ENCODE measurements at regions not wholly inside any gene's neighbourhood (a gene's known extent, or its start where the extent isn't known, plus 50 kb on each side); places are given as distances from the start of the nearest gene placed in this dataset.

GRCh38 chr3:19093084-19093483, 55.2 kb upstream of the KCNH8 start:
- DNase-seq (ENCODE audit: low read depth, low spot score), result no peak

DNA sequence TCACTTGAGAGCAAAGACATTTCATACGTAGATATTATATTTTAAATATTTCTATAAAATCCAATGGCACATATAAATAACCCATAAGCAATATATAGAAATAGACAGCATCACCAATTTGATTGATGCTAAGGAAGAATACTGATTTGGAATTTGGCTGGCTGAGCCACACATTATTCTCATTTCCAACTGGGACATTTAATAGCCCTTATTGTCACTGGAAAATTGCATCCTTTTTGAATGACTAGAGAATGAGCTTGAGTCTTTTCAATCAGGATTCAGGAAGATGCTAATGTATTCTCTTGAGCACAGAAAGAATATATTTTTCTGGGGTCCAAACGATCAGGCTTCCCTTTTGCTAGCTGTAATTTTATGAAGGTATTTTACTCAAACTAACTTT, 70.9 kb upstream of the KCNH8 start:
- DNase-seq (ENCODE audit: low read depth, low spot score), result no peak

GRCh38 chr3:19075037-19075436, 73.3 kb upstream of the KCNH8 start:
- DNase-seq (ENCODE audit: low read depth, low spot score), result no peak

DNA sequence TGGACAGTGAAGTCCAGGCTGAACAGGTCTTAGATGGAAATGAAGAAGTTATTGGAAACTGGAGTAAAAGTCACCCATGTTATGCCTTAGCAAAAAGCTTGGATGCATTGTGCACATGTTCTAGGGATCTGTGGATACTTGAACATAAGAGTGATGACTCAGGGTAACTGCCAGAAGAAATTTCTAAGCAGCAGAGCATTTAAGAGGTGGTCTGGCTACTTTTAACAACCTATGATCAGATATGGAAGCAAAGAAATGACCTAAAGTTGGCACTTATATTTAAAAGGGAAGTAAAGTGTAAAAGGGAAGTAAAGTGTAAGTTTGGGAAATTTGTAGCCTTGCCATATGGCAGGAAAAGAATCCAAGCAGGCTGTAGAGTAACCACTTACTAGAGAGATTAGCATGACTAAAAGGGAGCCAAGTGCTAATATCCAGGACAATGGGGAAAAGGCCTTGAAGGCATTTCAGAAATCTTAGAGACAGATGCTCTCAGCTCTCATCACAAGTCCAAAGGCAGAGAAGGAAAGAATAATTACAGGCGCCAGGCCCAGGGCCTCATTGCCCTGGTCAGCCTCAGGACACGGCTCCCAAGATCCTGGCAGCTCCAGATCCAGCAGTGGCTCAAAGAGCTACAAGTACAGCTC, 73.9 kb upstream of the KCNH8 start:
- DNase-seq (ENCODE audit: low read depth, low spot score), result no peak

DNA sequence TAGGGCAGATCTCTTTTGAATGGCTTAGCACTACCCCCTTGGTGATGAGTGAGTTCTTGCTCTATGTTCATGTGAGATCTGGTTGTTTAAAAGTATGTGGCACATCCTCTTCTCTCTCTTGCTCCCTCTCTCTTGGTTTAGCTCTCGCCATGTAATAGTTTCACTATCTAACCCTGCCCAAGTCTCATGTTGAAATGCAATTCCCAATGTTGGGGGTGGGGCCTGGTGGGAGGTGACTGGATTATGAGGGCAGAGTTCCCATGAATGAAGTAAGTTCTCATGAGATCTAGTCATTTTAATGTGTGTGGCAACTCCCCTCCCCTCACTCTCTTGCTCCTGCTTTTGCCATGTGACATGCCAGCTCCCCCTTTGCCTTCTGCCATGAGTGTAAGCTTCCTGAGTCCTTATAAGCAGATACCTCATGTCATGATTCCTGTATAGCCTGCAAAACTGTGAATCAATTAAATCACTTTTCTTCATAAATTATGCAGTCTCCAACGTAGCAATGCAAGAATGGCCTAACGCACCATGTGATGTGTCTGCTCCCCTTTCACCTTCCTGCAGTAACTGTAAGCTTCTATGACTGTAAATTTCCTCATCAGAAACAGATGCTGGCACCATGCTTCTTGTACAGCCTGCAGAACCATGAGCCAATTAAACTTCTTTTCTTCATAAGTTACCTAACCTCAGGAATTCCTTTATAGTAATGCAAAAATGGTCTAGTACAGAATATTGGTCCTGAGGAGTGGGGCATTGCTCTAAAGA, 74.8 kb upstream of the KCNH8 start:
- no peak for DNase-seq (ENCODE audit: low read depth, low spot score)

GRCh38 chr3:19070325-19070724, 78.0 kb upstream of the KCNH8 start:
- DNase-seq (ENCODE audit: low read depth, low spot score), result no peak

DNA sequence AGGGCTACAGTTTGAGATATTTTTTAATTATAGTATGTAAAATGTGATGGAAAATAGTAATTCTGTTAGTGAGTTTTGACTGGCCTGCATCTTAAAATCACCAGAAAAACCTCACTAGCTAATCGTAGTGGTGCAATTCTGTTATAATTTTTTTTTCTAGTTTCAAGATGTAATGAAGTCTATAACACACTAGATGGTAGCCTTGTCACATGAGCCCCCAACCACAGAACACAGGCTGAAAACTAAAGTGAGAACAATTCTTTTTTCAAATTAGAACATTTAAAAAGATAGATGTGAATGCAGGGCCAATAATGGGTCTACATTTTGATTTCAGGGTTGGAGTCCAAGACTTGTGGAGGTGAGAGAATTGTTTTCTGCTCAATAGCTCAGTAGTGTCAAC, 83.3 kb upstream of the KCNH8 start:
- no peak for DNase-seq (ENCODE audit: low read depth, low spot score)

DNA sequence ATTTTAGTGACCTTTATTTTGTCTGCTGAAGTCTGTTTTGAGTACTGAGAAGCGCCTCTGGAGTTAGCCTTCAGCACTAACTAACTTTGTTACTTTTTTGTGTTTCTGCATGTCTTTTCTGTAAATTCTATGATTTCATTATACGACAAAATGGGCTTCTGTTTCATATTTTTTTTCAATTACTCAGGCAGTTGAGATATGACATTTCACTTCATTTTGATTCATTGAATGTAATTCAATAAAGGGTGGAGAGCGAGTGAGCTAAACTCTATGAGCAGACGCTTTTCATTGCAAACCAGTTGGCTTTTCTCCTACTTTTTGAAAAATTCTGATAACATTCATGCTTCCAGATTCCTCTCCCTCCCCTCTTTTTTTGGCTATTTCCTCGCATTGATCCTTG, 84.4 kb upstream of the KCNH8 start:
- DNase-seq (ENCODE audit: low read depth, low spot score), result no peak

- DNase-seq (ENCODE audit: low read depth, low spot score), result no peak
Observed at GRCh38 chr3:19060404-19060803, 87.9 kb upstream of the KCNH8 start.

DNA sequence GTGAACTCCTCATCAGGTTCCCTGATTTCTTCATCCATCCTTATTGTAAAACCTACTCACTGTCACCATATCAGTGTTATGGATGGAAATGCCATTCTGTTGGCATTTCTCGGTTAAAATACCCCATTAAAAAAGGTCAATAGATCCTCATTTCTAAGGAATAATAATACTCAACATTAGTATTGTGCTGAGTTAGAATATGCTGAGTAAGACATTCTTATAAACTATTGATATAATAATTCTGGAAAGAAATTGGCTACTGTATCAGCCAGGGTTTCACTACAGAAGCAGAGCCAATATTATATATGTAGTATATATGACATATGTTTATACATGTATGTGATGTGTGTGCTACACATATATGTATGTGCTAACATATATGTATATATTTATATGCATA, 95.4 kb upstream of the KCNH8 start:
- no peak for DNase-seq (ENCODE audit: low read depth, low spot score)

- no peak for DNase-seq (ENCODE audit: low read depth, low spot score)
Observed at GRCh38 chr3:19046440-19046839, 101.9 kb upstream of the KCNH8 start.

- DNase-seq (ENCODE audit: low read depth, low spot score), result no peak
Observed at GRCh38 chr3:19030522-19030839, 117.8 kb upstream of the KCNH8 start.

DNA sequence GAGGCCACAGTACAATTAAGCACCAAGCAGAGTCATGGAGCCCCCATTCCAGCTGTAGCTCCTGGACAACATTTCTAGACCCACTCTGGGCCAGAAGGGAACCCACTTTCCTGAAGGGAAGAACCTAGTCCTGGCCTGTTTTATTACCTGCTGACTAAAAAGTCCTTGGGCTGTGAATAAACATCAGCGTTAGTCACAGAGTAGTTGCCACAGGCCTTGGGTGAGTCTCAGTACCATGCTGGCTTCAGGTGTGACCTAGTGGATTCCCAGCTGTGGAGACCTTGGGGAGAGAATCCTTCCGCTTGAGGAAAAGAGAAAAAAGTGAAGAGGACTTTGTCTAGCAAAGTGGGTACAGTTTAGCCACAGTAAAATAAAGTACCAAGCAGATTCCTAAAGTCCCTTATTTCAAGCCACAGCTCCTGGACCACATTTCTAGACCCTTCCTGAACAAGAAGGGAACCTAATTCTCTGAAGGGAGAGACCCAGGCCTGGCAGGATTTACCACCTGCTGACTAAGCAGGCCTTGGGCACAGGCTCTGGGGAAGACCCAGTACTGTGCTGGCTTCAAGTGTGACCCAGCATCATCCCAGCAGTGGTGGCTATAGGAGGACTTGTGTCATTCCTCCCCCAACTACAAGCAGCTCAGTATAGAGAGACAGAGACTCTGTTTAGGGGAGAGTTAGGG, 118.3 kb upstream of the KCNH8 start:
- no peak for DNase-seq (ENCODE audit: low read depth, low spot score)

DNA sequence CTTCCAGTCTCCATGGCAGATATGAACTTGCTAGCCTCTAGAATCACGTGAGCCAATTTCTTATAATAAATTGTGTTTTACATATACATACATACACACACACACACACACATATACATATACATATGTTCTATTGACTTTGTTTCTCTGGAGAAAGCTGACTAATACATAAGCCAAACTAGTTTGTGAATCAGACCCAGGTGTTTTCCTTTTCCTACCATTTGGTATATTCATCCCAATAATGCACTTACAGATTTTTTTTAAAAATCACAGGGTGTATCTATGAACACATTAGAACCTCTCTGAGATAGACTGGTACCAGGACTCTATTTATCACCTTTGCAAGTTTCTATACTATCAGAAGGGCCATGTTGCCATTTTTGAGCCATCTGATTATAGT, 122.9 kb upstream of the KCNH8 start:
- DNase-seq (ENCODE audit: low read depth, low spot score), result no peak

GRCh38 chr3:19022546-19022945, 125.8 kb upstream of the KCNH8 start:
- no peak for DNase-seq (ENCODE audit: low read depth, low spot score)

DNA sequence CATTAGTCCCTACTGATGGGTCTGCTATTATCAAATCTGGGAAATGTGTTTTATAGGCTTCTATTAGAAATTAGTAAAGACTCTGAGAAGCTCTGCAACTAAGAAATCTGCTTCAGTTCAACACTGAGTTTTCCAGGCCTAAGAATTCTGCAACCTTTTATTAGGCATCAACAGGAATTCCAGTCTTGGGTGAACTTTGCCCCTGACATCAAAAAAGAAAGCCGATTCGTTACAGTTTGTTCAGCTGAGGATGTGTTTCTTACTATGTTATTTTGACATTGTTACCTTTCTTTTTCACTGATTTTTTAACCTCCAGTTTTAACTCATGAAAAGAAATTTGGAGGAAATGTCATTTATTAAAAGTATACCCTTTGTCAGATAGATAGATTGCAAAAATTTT, 131.5 kb upstream of the KCNH8 start:
- no peak for DNase-seq (ENCODE audit: low read depth, low spot score)

- no peak for DNase-seq (ENCODE audit: low read depth, low spot score)
Observed at GRCh38 chr3:19013879-19014278, 134.4 kb upstream of the KCNH8 start.

GRCh38 chr3:19012846-19013245, 135.5 kb upstream of the KCNH8 start:
- DNase-seq (ENCODE audit: low read depth, low spot score), result no peak

- DNase-seq (ENCODE audit: low read depth, low spot score), result no peak
Observed at GRCh38 chr3:19002606-19003005, 145.7 kb upstream of the KCNH8 start.

DNA sequence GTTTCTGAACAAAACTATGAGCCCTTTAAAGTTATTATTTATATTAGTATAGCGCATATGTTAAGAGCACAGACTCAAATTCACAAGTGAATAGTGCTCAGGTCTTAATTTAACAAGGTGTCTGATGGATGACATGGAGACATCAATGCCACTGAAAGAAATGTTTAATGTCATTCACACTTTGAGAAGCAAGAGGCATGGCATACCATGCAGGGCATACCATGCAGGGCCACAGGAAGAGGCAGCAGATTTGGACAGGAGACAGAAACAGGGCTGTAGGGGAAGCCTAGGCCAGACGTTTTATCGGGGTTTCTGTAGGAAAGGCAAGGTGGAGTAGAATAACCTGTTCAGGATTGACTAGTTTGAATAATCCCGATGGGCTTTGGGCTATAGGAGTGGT, 150.2 kb upstream of the KCNH8 start:
- DNase-seq (ENCODE audit: low read depth, low spot score), result no peak

GRCh38 chr3:18992709-18993108, 155.6 kb upstream of the KCNH8 start:
- DNase-seq (ENCODE audit: low read depth, low spot score), result no peak

DNA sequence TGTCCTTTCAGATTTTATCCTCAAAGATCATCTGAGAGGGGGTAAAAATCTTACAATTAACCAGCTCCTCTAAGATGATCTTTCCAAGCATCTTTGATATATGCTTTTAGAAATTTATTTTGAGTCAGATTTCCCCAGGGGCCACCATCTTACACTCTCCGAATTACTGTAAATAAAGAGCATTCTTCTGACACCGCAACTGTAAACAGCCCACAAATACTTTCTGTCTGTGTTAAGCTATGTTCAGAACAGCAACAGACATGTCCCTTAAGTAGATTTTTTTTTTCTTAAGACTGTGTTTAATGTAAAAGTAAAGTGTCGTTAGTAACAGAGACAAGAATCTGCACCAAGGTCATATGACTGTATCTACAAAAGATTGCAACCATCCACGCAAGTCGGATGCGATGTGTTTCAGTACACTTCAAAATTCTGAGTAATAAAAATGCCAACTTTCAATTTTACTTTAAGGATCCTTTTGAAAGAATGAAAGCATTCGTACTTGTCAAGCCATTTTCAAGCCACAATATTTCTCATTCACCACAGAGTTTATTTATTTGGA, 159.0 kb upstream of the KCNH8 start:
- no peak for DNase-seq (ENCODE audit: low read depth, low spot score)
